ENCODE measurements at regions not wholly inside any gene's neighbourhood (a gene's known extent, or its start where the extent isn't known, plus 50 kb on each side); places are given as distances from the start of the nearest gene placed in this dataset.

DNA sequence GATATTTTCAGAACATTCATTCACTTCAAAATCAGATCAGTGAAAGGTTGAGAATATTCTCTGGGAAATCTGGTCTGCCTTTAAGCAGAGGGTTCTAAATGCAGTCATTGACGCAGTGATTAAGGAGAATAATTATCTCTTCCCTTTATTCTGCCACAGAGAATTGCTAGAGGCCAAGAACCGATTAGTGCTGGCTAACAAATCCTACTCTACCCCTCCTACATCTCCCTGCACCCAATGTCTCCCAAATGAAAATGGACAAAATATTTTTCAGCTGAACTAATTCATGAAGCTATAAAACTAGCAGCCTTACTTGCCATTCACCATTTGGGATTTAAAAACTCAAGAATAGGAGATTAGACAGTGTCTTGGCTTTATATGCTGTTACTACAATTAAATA lies 185.5 kb upstream of the SOX9 start:
- DNase-seq (ENCODE audit: low spot score) (no peak), ATAC-seq (no peak)
- Mint-ChIP-seq H3K27ac (no peak overlapping the region), H3K36me3 (ENCODE audit: low read depth) (no peaks in the 10 kb centered on the region), H3K27me3 (ENCODE audit: insufficient read depth, low read depth, poor library complexity) (peaks cover 2% of the 10 kb centered on the region), H3K4me3 (no peak overlapping the region), H3K9me3 (peaks cover 2% of the 10 kb centered on the region; the same call in 2 of the 3 replicates), H3K4me1 (no peaks in the 10 kb centered on the region; the same call in 2 of the 3 replicates)
- Histone ChIP-seq H3K9me2 (ENCODE audit: insufficient read depth) (no peaks in the 10 kb centered on the region), H3K79me2 (replicated peaks; ENCODE audit: insufficient read depth) (no peaks in the 10 kb centered on the region), H3K4me1 (ENCODE audit: insufficient read depth) (no peaks in the 10 kb centered on the region), H3K4me3 (no peak overlapping the region), H3K27me3 (ENCODE audit: insufficient read depth) (no peaks in the 10 kb centered on the region), H3K27ac (ENCODE audit: low read depth) (no peak overlapping the region), H3K36me3 (ENCODE audit: insufficient read depth) (no peaks in the 10 kb centered on the region), H4K20me1 (replicated peaks; ENCODE audit: insufficient read depth) (no peaks in the 10 kb centered on the region), H3F3A (replicated peaks; ENCODE audit: low read depth) (no peaks in the 10 kb centered on the region), H3K4me2 (no peak overlapping the region), H2AFZ (no peak overlapping the region)
- TF ChIP-seq POLR2AphosphoS5 (IDR thresholded peaks at IDR 0.05; ENCODE audit: low read depth) (no peak), ZNF331 (CRISPR knock-in tag; IDR thresholded peaks at IDR 0.05; ENCODE audit: low read depth) (no peak), CREB1 (CRISPR knock-in tag; IDR thresholded peaks at IDR 0.05; ENCODE audit: low read depth) (no peak), JUNB (IDR thresholded peaks at IDR 0.05; ENCODE audit: unreplicated experiment) (no peak), NANOG (IDR thresholded peaks at IDR 0.05; ENCODE audit: borderline replicate concordance) (no peak), EZH2phosphoT487 (IDR thresholded peaks at IDR 0.05; ENCODE audit: unreplicated experiment) (no peak), CTCF (conservative IDR thresholded peaks at IDR 0.05; ENCODE audit: low read depth in 2 of 2) (no peak), ETS1 (IDR thresholded peaks at IDR 0.05) (no peak), ZNF114 (CRISPR knock-in tag; IDR thresholded peaks at IDR 0.05) (no peak), STAT1 (IDR thresholded peaks at IDR 0.05; ENCODE audit: unreplicated experiment) (no peak), EZH2 (IDR thresholded peaks at IDR 0.05; ENCODE audit: low read depth, unreplicated experiment) (no peak)
- TF ChIP-seq, protein P1, sequence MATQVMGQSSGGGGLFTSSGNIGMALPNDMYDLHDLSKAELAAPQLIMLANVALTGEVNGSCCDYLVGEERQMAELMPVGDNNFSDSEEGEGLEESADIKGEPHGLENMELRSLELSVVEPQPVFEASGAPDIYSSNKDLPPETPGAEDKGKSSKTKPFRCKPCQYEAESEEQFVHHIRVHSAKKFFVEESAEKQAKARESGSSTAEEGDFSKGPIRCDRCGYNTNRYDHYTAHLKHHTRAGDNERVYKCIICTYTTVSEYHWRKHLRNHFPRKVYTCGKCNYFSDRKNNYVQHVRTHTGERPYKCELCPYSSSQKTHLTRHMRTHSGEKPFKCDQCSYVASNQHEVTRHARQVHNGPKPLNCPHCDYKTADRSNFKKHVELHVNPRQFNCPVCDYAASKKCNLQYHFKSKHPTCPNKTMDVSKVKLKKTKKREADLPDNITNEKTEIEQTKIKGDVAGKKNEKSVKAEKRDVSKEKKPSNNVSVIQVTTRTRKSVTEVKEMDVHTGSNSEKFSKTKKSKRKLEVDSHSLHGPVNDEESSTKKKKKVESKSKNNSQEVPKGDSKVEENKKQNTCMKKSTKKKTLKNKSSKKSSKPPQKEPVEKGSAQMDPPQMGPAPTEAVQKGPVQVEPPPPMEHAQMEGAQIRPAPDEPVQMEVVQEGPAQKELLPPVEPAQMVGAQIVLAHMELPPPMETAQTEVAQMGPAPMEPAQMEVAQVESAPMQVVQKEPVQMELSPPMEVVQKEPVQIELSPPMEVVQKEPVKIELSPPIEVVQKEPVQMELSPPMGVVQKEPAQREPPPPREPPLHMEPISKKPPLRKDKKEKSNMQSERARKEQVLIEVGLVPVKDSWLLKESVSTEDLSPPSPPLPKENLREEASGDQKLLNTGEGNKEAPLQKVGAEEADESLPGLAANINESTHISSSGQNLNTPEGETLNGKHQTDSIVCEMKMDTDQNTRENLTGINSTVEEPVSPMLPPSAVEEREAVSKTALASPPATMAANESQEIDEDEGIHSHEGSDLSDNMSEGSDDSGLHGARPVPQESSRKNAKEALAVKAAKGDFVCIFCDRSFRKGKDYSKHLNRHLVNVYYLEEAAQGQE (IDR thresholded peaks at IDR 0.05; ENCODE audit: unreplicated experiment), result no peak
- TF ChIP-seq, protein P2, sequence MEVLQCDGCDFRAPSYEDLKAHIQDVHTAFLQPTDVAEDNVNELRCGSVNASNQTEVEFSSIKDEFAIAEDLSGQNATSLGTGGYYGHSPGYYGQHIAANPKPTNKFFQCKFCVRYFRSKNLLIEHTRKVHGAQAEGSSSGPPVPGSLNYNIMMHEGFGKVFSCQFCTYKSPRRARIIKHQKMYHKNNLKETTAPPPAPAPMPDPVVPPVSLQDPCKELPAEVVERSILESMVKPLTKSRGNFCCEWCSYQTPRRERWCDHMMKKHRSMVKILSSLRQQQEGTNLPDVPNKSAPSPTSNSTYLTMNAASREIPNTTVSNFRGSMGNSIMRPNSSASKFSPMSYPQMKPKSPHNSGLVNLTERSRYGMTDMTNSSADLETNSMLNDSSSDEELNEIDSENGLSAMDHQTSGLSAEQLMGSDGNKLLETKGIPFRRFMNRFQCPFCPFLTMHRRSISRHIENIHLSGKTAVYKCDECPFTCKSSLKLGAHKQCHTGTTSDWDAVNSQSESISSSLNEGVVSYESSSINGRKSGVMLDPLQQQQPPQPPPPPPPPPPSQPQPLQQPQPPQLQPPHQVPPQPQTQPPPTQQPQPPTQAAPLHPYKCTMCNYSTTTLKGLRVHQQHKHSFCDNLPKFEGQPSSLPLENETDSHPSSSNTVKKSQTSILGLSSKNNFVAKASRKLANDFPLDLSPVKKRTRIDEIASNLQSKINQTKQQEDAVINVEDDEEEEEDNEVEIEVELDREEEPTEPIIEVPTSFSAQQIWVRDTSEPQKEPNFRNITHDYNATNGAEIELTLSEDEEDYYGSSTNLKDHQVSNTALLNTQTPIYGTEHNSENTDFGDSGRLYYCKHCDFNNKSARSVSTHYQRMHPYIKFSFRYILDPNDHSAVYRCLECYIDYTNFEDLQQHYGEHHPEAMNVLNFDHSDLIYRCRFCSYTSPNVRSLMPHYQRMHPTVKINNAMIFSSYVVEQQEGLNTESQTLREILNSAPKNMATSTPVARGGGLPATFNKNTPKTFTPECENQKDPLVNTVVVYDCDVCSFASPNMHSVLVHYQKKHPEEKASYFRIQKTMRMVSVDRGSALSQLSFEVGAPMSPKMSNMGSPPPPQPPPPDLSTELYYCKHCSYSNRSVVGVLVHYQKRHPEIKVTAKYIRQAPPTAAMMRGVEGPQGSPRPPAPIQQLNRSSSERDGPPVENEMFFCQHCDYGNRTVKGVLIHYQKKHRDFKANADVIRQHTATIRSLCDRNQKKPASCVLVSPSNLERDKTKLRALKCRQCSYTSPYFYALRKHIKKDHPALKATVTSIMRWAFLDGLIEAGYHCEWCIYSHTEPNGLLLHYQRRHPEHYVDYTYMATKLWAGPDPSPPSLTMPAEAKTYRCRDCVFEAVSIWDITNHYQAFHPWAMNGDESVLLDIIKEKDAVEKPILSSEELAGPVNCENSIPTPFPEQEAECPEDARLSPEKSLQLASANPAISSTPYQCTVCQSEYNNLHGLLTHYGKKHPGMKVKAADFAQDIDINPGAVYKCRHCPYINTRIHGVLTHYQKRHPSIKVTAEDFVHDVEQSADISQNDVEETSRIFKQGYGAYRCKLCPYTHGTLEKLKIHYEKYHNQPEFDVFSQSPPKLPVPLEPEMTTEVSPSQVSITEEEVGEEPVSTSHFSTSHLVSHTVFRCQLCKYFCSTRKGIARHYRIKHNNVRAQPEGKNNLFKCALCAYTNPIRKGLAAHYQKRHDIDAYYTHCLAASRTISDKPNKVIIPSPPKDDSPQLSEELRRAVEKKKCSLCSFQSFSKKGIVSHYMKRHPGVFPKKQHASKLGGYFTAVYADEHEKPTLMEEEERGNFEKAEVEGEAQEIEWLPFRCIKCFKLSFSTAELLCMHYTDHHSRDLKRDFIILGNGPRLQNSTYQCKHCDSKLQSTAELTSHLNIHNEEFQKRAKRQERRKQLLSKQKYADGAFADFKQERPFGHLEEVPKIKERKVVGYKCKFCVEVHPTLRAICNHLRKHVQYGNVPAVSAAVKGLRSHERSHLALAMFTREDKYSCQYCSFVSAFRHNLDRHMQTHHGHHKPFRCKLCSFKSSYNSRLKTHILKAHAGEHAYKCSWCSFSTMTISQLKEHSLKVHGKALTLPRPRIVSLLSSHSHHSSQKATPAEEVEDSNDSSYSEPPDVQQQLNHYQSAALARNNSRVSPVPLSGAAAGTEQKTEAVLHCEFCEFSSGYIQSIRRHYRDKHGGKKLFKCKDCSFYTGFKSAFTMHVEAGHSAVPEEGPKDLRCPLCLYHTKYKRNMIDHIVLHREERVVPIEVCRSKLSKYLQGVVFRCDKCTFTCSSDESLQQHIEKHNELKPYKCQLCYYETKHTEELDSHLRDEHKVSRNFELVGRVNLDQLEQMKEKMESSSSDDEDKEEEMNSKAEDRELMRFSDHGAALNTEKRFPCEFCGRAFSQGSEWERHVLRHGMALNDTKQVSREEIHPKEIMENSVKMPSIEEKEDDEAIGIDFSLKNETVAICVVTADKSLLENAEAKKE (CRISPR knock-in tag; IDR thresholded peaks at IDR 0.05), result no peak

All from GM23338 (cell line).